Head of caudate nucleus (tissue), 42 donors: ENCODE measurements at regions not wholly inside any gene's neighbourhood (a gene's known extent, or its start where the extent isn't known, plus 50 kb on each side); places are given as distances from the start of the nearest gene placed in this dataset.
A peak's percentile ranks its signal among the peaks of the same experiment; 100 is the strongest.

Experiments
- DNase-seq, 42 donors: peaks; one replicate each; pipeline versions ENCODE4 v3.0.0 to v3.0.0-alpha.2; 2020 to 2021; ENCODE audit warnings: mixed read lengths in 7 of 42
- intact Hi-C: fragments of 100-400 bp; cut with DNase I; formaldehyde crosslinking; loops from one replicate; pipeline ENCODE4 v1.15.0; 2022

DNA sequence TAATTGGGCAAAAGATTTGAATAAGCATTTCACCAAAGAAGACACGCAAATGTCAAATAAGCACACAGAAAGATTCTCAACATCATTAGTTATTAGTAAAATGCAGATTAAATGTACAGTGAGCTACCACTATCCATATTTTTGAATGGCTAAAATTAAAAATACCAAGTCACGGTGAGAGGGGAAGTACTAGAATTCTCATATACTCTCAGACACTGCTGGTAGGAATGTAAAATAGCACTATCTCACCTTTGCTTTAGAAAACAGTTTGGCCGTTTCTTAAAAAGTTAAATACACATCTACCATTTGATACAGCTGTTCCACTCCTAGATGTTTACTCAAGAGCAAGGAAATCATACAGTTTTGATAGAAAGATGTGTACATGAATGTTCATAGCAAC, 115.8 kb upstream of the CELF2 start:
- intact Hi-C loops = no loop called here

DNA sequence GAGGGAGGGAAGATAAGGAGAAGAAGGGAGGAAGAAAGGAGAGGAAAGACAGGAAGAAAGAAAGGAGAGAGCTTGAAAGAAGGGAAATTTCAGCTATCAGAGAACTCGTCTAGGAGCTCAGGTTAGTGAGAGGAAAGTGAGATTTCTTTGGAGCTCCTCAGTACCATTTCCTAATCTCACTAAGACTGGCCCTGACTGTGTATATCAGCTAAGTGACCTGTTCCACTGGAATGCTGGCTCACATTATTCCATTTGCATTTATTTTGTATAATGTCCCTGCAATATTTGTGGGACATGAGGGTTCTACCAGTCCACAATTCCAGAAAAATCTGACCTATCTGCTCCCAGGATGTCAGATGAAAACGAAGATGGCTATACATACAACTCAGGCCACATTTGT, 114.7 kb upstream of the CELF2 start:
- intact Hi-C loops = no loop called here

More for the DNA sequence above, 115.8 kb upstream of the CELF2 start:
- DNase-seq = no peak

DNA sequence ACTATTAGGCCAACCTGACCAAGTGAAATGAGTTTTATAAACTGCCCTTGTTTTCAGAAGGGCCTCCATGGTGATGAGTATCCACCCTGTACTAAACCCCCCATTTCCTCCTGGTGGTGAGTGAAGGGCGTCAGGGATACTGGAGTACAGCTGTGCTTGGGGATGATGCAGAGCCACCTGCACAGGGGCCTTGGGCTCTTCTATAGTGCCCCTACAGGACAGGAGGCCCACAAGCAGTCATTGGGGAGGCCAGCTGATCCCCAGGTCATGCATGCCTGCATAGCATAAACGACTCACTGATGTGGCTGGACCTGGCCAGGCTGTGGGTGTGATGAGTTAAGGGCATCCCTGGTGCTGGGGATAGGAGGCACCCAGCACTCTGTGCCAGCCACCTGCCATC, 114.1 kb upstream of the CELF2 start:
- DNase-seq = no peak
- intact Hi-C loops = no loop called here

More for the DNA sequence above, 114.7 kb upstream of the CELF2 start:
- no peak for DNase-seq

DNA sequence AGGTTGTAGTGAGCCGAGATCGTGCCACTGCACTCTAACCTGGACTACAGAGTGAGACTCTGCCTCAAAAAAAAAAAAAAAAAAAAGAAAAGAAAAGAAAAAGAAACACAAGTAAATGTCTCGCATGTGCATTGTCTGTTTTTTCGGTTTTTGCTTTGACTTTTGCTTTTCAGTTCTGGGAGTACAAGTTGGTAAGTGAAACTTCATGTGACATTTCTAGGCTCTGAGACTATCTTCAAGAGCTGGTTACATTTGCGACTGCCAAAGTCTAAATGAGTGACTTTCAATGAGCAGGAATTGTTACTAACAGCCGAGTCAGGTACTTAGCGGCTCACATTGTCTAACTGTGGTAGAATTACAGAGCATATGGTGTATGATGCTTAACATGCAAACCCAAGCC, 107.0 kb upstream of the CELF2 start:
- DNase-seq = no peak
- intact Hi-C loops = no loop called here

DNA sequence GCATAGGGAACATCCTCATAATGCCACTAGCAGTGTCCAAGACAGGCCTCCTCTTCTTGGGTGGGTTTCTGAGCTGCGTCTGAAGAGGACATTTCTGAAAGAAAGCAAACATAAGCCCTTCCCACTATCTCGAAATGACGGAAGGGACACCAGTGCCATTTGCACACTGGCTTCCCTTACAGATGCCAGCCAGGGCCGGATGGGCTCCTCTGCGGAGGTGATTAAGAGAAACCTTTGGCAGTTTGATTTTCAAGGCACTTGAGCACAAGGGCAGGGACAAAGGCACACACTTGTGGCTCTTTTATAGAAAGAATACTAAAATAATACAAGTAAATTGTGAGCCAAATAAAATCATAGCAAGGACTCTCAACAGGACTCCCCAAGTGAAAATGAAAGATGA, 106.6 kb upstream of the CELF2 start:
- intact Hi-C loops = no loop called here
- no peak for DNase-seq

DNA sequence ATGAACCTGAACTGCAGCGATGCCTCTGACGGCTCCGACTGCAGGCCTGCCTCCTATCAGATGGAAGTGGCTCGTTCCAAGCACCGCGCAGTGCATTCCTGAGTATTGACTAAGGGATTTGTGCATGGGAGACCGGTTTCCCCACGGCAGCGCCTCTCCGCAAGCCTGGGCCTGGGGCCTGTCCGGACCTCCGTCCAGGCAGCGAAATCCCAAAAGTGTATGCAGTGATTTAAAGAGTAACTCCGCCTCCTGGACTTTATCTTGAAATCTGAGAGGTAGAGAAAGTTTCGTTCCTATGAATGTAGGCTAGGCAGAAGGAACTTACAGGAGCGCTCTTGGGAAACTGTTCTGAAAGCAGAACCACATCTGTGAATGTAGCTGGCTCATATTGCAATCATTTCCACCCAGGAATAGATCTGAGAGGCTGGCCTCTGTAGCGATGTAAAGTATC, 106.2 kb upstream of the CELF2 start:
- intact Hi-C loops = no loop called here
- peak in 26 of 42 donors; percentile 6 to 63 (median 30) for DNase-seq

DNA sequence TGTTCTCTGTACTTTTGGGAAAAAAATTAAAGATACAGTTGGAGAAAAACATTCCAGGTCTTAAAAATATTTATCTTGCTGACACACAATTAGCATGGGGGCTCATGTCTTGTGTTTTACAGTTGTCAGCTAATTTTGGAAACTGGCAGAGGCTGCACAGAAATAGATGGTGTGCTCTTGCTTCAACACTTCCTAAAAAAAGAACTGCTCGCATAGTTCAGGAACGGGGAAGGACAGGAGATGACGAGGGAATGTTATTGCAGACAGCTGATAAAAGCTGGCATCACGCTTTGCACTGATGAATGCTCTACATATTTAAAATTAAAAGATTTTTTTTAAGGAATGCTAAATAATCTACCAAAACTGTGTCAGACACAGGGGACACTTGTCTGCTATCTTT, 103.5 kb upstream of the CELF2 start:
- intact Hi-C loops = no loop called here
- peak in 25 of 42 donors; percentile 11 to 82 (median 39) for DNase-seq

DNA sequence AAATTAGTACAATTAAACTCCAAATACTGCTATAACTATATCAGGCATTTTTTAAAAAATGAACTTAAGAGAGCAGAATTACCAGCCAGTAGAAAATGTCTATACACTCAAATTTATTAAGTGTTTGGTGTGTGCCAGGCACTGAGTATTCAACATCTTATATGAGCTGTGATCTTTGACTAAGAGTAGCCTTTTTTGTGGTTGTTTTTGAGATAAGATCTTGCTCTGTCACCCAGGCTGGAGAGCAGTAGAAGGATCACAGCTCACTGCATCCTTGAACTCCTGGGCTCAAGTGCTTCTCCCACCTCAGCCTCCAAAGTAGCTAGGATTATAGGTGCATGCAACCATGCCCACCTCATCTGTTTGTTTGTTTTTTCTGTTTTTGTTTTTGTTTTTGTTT, 102.5 kb upstream of the CELF2 start:
- intact Hi-C loops = no loop called here
- DNase-seq = no peak

DNA sequence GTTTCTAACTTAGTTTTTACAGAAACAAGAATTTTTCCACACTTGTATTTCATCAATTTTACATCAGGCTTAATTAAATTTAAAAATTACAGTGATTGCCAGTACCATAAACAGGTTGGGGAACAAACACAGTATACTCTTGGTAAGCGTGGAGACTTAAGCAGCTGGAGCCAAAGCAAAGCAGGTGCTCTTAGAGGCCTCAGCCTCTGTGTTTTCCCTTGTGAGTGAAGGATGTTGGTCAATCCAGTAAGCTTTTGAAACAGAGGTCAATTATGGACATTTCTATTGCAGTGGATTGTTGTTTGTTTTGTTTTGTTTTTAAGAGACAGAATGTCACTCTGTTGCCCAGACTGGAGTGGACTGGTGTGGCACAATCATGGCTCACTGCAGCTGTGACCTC, 100.6 kb upstream of the CELF2 start:
- intact Hi-C loops = no loop called here

DNA sequence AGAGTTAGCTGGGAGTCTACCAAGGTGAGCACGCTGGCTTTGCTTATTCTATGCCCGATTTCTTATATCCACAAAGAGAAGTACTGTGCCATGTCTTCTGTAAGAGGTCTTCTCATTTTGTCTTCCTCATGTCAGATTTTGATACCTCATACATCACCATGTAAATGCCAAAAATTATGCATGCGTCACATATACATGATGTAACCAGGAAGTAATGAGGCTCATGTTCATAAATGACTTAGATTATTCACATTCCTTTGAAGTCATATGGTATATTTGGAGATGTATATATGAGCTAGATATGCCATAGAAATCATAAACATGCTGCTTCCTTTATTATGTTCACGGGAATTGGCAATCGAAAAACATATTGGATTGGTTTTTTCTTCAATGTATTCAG, 97.7 kb upstream of the CELF2 start:
- DNase-seq = no peak
- intact Hi-C loops = no loop called here

More for the DNA sequence above, 100.6 kb upstream of the CELF2 start:
- DNase-seq = no peak

DNA sequence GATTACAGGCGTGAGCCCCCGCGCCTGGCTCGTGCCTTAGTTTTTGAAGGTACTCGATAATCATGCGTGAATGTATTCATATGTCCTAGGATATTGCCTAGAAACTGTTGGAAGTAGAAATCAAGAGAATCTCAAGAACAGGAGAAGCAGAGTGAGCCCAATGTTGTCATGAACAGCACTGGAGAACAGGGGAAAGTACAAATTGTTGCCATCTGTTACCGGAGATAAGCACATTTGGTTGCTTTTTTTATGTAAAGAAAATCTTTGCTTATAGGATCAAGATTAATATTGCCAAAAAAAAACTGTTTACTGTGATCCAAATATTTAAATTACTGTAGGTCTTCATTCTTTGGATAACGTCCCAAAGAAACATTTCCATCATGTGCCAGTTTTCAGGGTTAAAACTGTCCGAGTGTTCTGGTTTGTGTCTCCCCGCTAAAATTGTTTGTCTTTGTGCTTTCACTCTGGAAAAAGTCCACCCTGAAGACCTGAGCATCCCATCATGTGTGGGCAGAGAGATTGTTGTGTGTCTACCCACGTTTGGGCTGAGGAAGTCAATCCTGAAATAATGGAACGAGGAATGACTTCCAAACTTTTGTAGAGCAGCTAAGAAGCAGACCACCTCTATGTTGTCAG, 95.7 kb upstream of the CELF2 start:
- intact Hi-C loops = no loop called here
- no peak for DNase-seq

DNA sequence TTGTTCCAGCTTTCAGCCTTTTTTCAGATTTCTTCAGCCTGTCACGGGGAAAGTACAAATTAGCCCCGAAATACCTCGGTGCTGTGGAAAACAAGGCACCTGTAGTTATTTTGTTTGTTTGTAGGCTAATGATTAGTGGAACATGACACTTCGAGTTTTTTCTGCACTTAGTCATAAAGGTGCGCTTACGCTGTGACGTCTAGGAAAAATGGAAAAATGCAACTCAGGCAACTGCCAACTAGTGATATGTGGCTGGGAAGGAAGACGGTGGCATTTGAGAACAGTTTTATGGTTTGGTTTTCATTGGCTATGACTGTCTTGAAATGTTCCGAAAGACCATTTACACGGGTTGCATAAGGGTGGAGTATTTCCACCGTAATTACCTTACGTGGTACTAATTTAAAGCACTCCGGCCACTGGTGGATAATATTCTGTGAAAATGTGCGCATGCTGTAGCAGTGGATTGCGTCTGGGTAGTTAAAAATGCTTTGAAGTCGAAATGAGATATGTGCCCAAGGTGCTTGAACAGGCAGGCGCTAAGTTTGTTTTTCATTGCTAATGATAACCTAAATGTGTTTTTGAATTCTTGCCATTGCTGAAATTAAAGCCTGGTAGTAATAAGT, 94.5 kb upstream of the CELF2 start:
- no peak for DNase-seq
- intact Hi-C loops = no loop called here

DNA sequence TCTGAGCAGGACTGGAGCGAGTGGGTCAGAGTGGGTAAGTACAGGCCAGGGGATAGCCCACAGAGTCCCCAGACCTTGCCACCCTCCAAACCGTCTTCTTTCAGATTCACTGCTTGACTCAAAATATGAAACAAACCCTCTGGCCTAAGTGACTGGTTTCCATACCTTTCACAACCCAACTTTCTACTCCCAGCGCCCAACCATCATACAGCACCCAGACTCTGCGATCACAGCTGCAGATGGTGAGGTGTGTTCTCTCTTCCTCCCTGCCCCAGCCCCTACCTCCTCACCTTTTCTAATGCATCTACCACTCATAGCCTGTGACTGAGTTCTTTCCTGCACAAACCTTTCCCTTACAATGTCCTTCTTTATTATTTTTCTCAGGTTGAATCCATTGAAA, 92.0 kb upstream of the CELF2 start:
- intact Hi-C loops = no loop called here

DNA sequence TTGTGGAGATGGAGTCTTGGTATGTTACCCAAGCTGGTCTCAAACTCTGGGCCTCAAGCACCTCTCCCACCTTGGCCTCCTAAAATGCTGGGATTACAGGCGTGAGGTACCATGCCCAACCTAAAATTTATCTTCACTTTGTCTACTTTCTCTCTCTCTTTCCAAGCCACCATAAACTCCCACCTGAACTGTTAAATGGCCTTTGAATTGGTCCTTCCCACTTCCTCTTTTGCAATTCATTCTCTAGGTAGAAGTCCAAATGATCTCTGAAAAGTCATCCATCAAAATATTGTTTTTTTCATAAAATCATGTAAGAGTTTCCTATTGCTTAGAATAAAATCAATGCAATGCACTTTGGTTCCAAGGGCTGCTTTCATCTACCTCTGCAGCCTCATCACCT, 90.1 kb upstream of the CELF2 start:
- DNase-seq = no peak
- intact Hi-C loops = no loop called here

More for the DNA sequence above, 92.0 kb upstream of the CELF2 start:
- DNase-seq = peak in 1 of 42 donors; percentile 27

DNA sequence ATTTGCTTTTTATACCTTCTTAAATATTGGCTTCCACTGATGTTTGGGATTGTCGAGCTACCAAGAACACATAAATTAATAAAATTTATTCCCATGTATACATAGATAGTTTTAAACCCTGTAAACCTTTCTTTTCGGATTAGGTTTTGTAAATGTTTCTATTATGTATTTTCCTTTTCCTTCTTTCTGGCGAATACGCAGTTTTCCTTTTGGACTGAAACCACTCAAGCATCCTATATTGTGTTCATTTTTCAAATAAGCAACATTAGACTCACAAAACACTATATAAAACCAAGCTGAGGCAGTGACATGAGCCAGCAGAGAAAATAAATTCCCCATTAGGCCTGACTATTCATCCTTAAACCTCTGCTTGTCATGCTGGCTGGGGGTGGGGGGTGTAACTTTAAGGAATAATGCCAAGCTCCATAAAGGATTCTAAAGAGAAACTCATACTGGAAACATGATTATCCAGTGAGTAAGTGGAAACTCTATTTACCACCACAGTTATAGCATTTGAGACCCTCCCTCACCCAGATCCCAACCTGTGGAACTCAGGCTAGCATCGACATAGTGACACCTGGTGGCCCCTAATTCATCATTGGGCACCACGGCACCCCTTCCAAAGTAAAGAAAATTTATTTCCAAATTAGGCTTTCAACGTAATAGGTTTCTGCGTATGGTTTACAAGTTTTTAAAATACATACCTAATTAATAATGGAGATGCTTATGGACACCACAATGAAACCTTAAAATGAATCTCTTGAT, 86.5 kb upstream of the CELF2 start:
- intact Hi-C loops = no loop called here
- no peak for DNase-seq

DNA sequence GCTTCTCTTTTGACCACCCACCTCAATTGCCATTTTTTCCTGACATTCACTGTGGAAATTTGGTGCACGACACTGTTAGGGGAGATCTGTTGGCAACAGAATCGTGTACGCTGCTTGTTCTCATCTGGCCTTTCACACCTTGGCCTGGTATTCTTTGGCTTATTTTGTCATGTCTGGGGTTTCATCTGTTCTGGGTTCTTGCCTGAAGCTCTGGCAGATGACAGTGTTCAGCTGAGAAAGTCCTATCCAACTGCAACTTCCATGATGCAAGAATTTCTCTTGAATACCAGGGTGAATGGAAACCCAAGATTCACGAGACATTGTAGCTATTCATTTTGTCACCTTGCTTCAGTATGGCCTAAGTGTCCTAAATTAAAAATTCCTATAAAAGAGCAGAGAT, 82.6 kb upstream of the CELF2 start:
- intact Hi-C loops = no loop called here

DNA sequence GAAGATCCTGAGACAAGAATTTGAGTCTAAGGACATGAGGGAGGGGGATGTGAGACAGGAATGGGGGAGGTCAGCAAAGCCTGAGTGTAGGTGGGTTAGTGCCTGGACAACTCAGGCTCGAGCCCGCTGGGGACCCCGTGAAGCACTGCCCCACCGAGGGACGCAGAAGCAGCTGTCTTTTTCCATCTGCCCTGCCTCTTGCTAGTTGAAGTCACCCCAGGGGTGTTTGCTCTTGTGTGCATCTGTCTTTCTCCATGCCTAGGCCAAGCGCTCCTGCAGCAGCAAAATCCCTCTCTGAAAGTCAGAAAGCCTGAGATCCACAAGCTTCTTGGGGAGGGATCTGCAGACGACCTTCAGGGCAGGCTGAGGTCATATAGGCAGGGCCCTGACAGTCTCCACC, 79.0 kb upstream of the CELF2 start:
- no peak for DNase-seq

More for the DNA sequence above, 82.6 kb upstream of the CELF2 start:
- DNase-seq = no peak

DNA sequence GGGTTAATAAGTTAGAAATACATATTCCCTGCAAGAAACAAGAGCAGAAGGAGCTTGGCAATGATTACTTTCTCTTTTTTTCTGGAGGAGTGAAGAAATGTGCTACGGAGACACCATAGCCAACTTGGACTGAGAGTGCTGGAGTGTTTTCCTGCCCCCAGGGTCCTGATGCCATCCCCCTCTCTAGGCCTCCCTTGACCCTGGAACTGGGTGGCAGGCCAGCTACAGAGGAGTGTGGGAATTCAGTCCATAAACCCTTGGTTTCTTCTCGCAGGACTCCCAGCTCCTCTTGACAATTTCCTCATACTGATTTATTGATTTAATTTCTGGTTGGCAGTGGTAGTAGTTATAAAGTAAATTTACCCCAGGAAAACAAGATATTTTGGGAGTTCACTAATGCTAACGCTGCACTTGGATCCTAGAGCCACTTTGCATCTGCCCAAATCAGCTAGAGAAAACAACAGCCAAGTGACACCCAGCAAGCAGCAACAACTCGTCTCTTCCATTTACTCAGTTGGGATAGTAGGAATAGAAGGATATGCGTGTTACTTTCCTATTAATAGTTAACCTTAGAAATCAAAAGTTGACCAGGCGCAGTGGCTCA, 76.4 kb upstream of the CELF2 start:
- no peak for DNase-seq
- intact Hi-C loops = no loop called here

More for the DNA sequence above, 79.0 kb upstream of the CELF2 start:
- intact Hi-C loops = no loop called here

DNA sequence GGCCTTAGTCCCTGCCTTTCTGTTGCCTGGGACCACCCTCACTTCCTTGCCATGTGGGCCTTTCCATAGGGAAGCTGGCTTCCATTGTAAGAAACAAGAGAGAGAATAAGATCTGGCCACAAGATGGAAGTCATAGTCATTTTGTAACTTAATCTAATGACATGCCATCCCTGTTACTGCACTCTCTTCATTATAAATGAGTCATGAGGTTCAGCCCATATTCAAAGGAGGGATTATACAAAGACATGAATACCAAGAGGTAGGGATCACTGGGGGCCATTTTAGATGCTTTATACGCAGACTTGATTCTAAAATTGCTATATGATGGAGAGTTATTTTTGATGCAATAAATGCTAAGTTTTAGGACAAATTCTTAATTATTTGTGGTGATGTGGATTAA, 75.2 kb upstream of the CELF2 start:
- DNase-seq = no peak
- intact Hi-C loops = no loop called here

DNA sequence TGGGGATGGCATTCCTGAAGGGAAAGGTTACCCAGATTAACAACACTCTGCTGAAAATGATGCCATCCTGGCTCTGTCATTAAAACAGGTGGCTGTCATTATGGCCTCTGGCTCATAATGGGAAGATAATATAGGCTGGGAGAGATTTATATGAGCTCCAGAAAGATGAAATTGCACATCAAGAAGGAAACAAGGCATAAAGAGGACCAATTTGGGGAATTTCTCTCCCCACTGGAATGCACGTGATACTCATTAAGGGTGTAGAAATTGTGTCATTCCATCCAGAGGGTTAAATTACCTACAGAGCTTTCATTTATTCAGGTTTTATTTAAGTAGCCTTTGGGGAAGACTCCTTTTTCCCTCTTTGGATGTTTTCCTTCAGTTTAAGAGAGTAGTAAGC, 71.6 kb upstream of the CELF2 start:
- intact Hi-C loops = no loop called here
- no peak for DNase-seq
